Tibial nerve (tissue), 3 donors: ENCODE measurements at regions not wholly inside any gene's neighbourhood (a gene's known extent, or its start where the extent isn't known, plus 50 kb on each side); places are given as distances from the start of the nearest gene placed in this dataset.

Experiments
- CTCF ChIP-seq, 5 experiments: fragments of 200-600 bp in 3 of 5; fragments of 450-650 bp in 2 of 5; sonication (generic) in 3 of 5; IDR thresholded peaks; one replicate each; pipeline ENCODE4 v1.5.1; 2016 to 2019; ENCODE audit warnings: antibody characterized with exemption in 5 of 5, mild to moderate bottlenecking in 3 of 5, moderate library complexity in 2 of 5
- POLR2A ChIP-seq, 2 donors: fragments of 450-650 bp; IDR thresholded peaks; one replicate each; pipeline ENCODE4 v1.6.1; 2017; ENCODE audit warnings: antibody characterized with exemption in 2 of 2, mild to moderate bottlenecking in 2 of 2, moderate library complexity in 2 of 2

GRCh38 chr11:33540427-33540826, 160.2 kb downstream of the C11orf91 start:
- TF ChIP-seq POLR2A (IDR thresholded peaks at IDR 0.05) (no peak), CTCF (IDR thresholded peaks at IDR 0.05) (no peak)
